ENCODE measurements at regions not wholly inside any gene's neighbourhood (a gene's known extent, or its start where the extent isn't known, plus 50 kb on each side); places are given as distances from the start of the nearest gene placed in this dataset.

Small RNAs in the stretch of these regions (small RNA-seq; reads per million reads assigned to genes)
- 0 reads per million in 2 experiments for gene RNA5SP181
